ENCODE measurements at regions not wholly inside any gene's neighbourhood (a gene's known extent, or its start where the extent isn't known, plus 50 kb on each side); places are given as distances from the start of the nearest gene placed in this dataset.

DNA sequence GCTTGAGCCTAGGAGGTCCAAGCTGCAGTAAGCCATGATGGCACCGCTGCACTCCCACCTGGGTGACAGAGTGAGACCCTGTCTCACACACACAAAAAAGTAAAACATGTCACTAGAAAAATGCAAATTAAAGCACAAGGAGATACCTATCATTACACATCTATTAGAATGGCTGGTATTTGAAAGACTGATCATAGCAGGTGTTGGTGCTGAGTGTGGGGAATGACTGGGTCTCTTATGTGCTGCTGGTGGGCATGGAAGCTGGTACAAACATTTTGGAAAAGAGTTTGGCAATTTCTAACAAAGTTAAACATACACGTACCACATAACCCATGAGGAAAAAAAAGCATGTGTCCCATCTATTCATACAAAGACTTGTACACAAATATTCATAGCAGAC is 142.1 kb upstream of the ZBTB40 start:
- Histone ChIP-seq H3K27ac (no peak overlapping the region), H3K27me3 (no peaks in the 10 kb centered on the region), H3K36me3 (no peaks in the 10 kb centered on the region), H3K9me3 (no peaks in the 10 kb centered on the region), H3K4me1 (no peaks in the 10 kb centered on the region), H3K4me3 (no peak overlapping the region)
- TF ChIP-seq, protein P1, sequence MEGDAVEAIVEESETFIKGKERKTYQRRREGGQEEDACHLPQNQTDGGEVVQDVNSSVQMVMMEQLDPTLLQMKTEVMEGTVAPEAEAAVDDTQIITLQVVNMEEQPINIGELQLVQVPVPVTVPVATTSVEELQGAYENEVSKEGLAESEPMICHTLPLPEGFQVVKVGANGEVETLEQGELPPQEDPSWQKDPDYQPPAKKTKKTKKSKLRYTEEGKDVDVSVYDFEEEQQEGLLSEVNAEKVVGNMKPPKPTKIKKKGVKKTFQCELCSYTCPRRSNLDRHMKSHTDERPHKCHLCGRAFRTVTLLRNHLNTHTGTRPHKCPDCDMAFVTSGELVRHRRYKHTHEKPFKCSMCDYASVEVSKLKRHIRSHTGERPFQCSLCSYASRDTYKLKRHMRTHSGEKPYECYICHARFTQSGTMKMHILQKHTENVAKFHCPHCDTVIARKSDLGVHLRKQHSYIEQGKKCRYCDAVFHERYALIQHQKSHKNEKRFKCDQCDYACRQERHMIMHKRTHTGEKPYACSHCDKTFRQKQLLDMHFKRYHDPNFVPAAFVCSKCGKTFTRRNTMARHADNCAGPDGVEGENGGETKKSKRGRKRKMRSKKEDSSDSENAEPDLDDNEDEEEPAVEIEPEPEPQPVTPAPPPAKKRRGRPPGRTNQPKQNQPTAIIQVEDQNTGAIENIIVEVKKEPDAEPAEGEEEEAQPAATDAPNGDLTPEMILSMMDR (IDR thresholded peaks at IDR 0.05): no peak
- TF ChIP-seq POLR2A (IDR thresholded peaks at IDR 0.05): no peak
- no peak for TF ChIP-seq POLR2AphosphoS5 (IDR thresholded peaks at IDR 0.05)
- no peak for DNase-seq (ENCODE audit: low spot score in 2 of 2)
- intact Hi-C loops (cut with DNase I; ENCODE audit: low total_unique reads): no loop called here

DNA sequence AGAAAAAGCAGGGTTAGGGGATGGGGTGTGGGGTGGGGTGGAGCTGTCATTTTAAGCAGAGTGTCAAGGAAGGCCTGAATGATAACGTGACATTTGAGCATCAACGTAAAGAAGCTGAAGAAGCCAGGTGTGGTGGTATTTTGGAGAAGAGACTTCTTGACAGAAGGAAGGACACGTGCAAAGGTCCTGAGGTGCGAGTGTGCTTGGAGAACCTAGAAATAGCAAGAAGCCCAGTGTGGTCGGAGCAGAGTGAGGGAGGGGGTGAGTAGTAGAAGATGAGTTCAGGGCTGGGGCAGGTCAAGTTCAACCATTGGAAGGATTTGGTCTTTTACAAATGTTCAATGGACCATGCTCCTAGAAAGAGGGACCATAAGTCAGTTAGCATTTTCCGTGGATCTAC is 140.2 kb upstream of the ZBTB40 start:
- Histone ChIP-seq H3K27me3 (no peaks in the 10 kb centered on the region), H3K9me3 (no peaks in the 10 kb centered on the region), H3K36me3 (no peaks in the 10 kb centered on the region), H3K27ac (no peak overlapping the region), H3K4me1 (no peaks in the 10 kb centered on the region), H3K4me3 (no peak overlapping the region)
- peak in 1 of 2 donors; percentile 20 for DNase-seq (ENCODE audit: low spot score in 2 of 2)
- TF ChIP-seq POLR2A (IDR thresholded peaks at IDR 0.05) (no peak), POLR2AphosphoS5 (IDR thresholded peaks at IDR 0.05) (no peak)
- TF ChIP-seq, protein P1 (IDR thresholded peaks at IDR 0.05): no peak
- intact Hi-C loops (cut with DNase I; ENCODE audit: low total_unique reads): no loop called here

DNA sequence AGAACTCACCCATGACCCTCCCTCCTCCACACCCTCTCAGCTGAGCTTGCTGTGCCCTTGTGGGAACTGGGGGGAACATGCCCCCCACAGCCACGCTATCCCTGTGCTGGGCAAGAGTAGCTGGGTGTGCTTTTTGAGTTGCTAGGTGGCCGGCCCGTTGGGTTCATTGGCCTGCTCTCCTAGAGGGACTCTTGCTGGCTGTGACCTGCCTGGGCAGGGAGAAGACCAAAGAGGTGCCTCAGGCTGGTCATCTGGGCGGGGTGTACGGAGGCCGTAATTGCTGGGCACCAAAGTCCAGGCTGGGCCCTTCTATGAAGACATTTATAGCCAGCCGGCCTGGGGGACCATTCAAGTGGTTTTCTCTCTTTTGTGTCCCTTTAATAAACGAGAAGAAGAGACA is 138.3 kb upstream of the ZBTB40 start:
- peak in 1 of 2 donors; percentile 45 for DNase-seq (ENCODE audit: low spot score in 2 of 2)
- intact Hi-C loops (cut with DNase I; ENCODE audit: low total_unique reads): no loop called here
- Histone ChIP-seq H3K27ac (no peak overlapping the region), H3K36me3 (no peaks in the 10 kb centered on the region), H3K4me1 (no peaks in the 10 kb centered on the region), H3K9me3 (no peaks in the 10 kb centered on the region), H3K4me3 (no peak overlapping the region), H3K27me3 (no peaks in the 10 kb centered on the region)
- no peak for TF ChIP-seq POLR2A (IDR thresholded peaks at IDR 0.05)
- TF ChIP-seq, protein P1 (IDR thresholded peaks at IDR 0.05): no peak
- no peak for TF ChIP-seq POLR2AphosphoS5 (IDR thresholded peaks at IDR 0.05)

DNA sequence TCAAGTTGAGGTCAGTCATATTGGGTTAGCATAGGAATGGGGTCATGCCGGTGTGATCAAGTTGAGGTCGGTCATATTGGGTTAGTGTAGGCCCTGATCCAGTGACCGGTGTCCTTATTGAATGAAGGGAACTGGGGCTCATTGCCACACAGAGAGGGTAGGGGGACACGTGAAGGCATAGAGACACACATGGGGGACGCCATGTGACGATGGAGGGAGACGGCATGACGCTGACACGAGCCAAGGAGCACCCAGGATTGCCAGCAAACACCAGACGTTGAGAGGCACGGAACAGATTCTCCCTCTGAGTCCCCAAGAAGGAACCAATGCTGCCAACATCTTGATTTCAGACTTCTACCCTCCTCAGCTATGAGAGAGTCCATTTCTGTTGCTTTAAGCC is 136.9 kb upstream of the ZBTB40 start:
- no peak for DNase-seq (ENCODE audit: low spot score in 2 of 2)
- H3K4me3 ChIP-seq: no peak overlapping the region
- no peak overlapping the region for H3K27ac ChIP-seq
- H3K36me3 ChIP-seq: no peaks in the 10 kb centered on the region
- no peaks in the 10 kb centered on the region for H3K9me3 ChIP-seq
- no peaks in the 10 kb centered on the region for H3K4me1 ChIP-seq
- no peak for TF ChIP-seq POLR2A (IDR thresholded peaks at IDR 0.05)
- TF ChIP-seq, protein P1 (IDR thresholded peaks at IDR 0.05): no peak
- TF ChIP-seq POLR2AphosphoS5 (IDR thresholded peaks at IDR 0.05): no peak
- H3K27me3 ChIP-seq: no peaks in the 10 kb centered on the region
- intact Hi-C loops (cut with DNase I; ENCODE audit: low total_unique reads): no loop called here

DNA sequence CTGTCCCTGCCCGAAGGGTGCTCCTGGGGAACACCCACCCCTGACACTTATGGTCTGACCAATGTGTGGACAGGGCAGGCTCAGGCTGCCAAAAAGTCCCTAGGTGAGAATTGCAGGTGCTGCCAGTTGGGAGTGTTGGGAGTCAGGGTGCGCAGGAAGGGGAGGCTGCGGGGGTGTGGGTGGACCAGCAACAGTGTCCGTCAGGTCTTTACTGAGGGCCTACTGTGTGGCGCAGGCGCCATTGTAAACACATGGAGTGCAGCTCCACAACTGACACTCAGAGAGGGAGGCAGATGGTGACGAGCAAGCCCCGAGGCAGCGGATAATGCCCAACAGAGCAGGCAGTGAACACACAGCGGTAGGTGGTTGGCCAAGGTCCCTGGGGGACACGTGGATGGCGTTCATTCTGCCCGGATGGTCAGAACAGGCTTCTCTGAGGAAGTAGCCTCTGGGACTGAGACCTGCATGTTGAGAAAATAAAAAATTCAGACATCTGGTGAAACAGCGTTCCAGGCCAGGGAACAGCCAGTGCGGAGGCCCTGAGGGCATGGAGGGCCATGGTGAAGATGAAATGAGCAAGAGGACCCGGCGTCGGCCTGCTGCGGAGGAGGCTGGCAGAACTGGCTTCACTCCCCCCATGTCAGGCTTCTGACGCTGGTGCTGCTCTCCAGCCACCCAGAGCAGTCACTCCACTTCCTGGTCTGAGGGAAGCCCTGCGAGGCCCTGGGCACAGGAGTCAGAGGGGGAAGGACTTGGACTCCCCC is 136.2 kb upstream of the ZBTB40 start:
- intact Hi-C loops (cut with DNase I; ENCODE audit: low total_unique reads): no loop called here
- peak in 1 of 2 donors; percentile 49 for DNase-seq (ENCODE audit: low spot score in 2 of 2)
- no peaks in the 10 kb centered on the region for H3K27me3 ChIP-seq

More for the DNA sequence above, 136.2 kb upstream of the ZBTB40 start:
- Histone ChIP-seq H3K9me3 (no peaks in the 10 kb centered on the region), H3K36me3 (no peaks in the 10 kb centered on the region), H3K4me3 (no peak overlapping the region), H3K4me1 (no peaks in the 10 kb centered on the region), H3K27ac (no peak overlapping the region)
- TF ChIP-seq POLR2A (IDR thresholded peaks at IDR 0.05) (no peak), POLR2AphosphoS5 (IDR thresholded peaks at IDR 0.05) (no peak)
- TF ChIP-seq, protein P1 (IDR thresholded peaks at IDR 0.05): no peak
